ENCODE measurements at regions not wholly inside any gene's neighbourhood (a gene's known extent, or its start where the extent isn't known, plus 50 kb on each side); places are given as distances from the start of the nearest gene placed in this dataset.

DNA sequence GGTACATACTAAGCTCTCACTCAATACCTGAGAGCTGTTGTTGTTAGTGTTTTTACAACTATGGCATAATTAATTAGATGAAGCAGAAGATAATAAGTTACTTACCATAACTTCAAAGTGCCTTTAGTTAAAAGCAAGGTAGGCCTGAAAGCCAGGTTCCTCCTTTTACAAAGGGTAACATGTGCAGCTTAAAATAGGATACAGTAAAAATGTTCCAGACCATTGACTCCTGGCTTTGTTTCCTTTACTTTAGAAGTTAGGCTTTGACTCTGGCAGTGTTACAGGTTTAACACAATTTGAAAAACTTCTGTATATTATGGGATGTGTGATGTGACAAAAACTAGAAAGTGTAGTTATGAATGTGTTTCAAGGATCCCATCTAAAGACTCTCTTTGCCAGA, 522.5 kb downstream of the EPM2A start:
- no peaks in the 10 kb centered on the region for H3K4me1 Mint-ChIP-seq
- H4K20me1 ChIP-seq (ENCODE audit: control insufficient read depth, insufficient read depth, insufficient read length) = no peaks in the 10 kb centered on the region
- H3K14ac ChIP-seq (ENCODE audit: insufficient read depth, low read length) = no peak overlapping the region
- H3K27ac ChIP-seq (ENCODE audit: insufficient read length, low read depth, low read length) = no peak overlapping the region
- no peak overlapping the region for H2BK120ac ChIP-seq (ENCODE audit: low read depth, low read length, poor library complexity, severe bottlenecking)
- H3K27ac Mint-ChIP-seq = no peak overlapping the region
- no peak overlapping the region for H2AK5ac ChIP-seq (ENCODE audit: insufficient read length, low read length)
- no peaks in the 10 kb centered on the region for H3K4me1 ChIP-seq (ENCODE audit: insufficient read depth, low read length)
- no peak overlapping the region for H4K91ac ChIP-seq (ENCODE audit: insufficient read length, low read depth, low read length)
- DNase-seq = no peak
- H3K27me3 Mint-ChIP-seq (ENCODE audit: low read depth) = no peaks in the 10 kb centered on the region
- H3K79me1 ChIP-seq (ENCODE audit: insufficient read depth, low read depth, low read length, poor library complexity, severe bottlenecking) = no peaks in the 10 kb centered on the region
- H3K4me2 ChIP-seq (ENCODE audit: insufficient read depth, insufficient read length, low read length) = no peak overlapping the region
- no peak overlapping the region for H2BK5ac ChIP-seq (ENCODE audit: insufficient read length, low read length)
- no peak overlapping the region for H2BK20ac ChIP-seq (ENCODE audit: low read depth, low read length, poor library complexity, severe bottlenecking)
- no peak overlapping the region for H3K9ac ChIP-seq (ENCODE audit: extremely low read depth, insufficient read length, low read length)
- H3K9me3 Mint-ChIP-seq = no peaks in the 10 kb centered on the region
- no peaks in the 10 kb centered on the region for H3K9me3 ChIP-seq (ENCODE audit: control insufficient read depth, low read depth, low read length)
- H2BK12ac ChIP-seq (ENCODE audit: insufficient read length, low read depth, low read length) = no peak overlapping the region
- no peak overlapping the region for H2BK15ac ChIP-seq (ENCODE audit: low read depth, low read length)
- TF ChIP-seq, protein P1, sequence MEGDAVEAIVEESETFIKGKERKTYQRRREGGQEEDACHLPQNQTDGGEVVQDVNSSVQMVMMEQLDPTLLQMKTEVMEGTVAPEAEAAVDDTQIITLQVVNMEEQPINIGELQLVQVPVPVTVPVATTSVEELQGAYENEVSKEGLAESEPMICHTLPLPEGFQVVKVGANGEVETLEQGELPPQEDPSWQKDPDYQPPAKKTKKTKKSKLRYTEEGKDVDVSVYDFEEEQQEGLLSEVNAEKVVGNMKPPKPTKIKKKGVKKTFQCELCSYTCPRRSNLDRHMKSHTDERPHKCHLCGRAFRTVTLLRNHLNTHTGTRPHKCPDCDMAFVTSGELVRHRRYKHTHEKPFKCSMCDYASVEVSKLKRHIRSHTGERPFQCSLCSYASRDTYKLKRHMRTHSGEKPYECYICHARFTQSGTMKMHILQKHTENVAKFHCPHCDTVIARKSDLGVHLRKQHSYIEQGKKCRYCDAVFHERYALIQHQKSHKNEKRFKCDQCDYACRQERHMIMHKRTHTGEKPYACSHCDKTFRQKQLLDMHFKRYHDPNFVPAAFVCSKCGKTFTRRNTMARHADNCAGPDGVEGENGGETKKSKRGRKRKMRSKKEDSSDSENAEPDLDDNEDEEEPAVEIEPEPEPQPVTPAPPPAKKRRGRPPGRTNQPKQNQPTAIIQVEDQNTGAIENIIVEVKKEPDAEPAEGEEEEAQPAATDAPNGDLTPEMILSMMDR (conservative IDR thresholded peaks at IDR 0.05) = no peak
- H3K56ac ChIP-seq (ENCODE audit: insufficient read length, low read depth, low read length) = no peak overlapping the region
- H3K4me3 Mint-ChIP-seq = no peak overlapping the region
- H2AFZ ChIP-seq (ENCODE audit: low read length) = no peak overlapping the region
- no peak overlapping the region for H4K5ac ChIP-seq (ENCODE audit: insufficient read length, low read depth, low read length)
- no peaks in the 10 kb centered on the region for H3K79me2 ChIP-seq (ENCODE audit: insufficient read depth, low read length)
- no peaks in the 10 kb centered on the region for H3K23me2 ChIP-seq (ENCODE audit: insufficient read length, low read depth, low read length, poor library complexity, severe bottlenecking)
- no peak overlapping the region for H4K8ac ChIP-seq (replicated peaks; ENCODE audit: insufficient read length, low read depth, low read length)
- no peaks in the 10 kb centered on the region for H3K27me3 ChIP-seq (ENCODE audit: insufficient read depth, low read length)
- H3K36me3 Mint-ChIP-seq (ENCODE audit: insufficient read depth in 1 of 3, low read depth in 3 of 3) = no peaks in the 10 kb centered on the region
- no peak overlapping the region for H3K18ac ChIP-seq (ENCODE audit: insufficient read length, low read depth, low read length)
- H3K23ac ChIP-seq (ENCODE audit: insufficient read length, low read depth, low read length) = no peak overlapping the region
- no peak overlapping the region for H3K4ac ChIP-seq (ENCODE audit: low read depth, low read length)
- H3T11ph ChIP-seq (ENCODE audit: low read length) = no peak overlapping the region

Measured in H9 (cell line).